ENCODE measurements at regions not wholly inside any gene's neighbourhood (a gene's known extent, or its start where the extent isn't known, plus 50 kb on each side); places are given as distances from the start of the nearest gene placed in this dataset.
"Not testable (repeated sequence)": the region's sequence is repeated elsewhere in the genome, so short reads cannot be mapped to it uniquely, and the experiment has no call there.

GRCh38 chr3:151593928-151594327, 133.1 kb upstream of the IGSF10 start:
- Histone ChIP-seq H3K9ac (ENCODE audit: low read depth, low read length) (no peak overlapping the region), H3K9me3 (ENCODE audit: insufficient read depth, low read depth, low read length) (no peaks in the 10 kb centered on the region), H3K4me1 (ENCODE audit: insufficient read depth, low read length) (peaks cover 14% of the 10 kb centered on the region; the same call in 1 of the 2 replicates), H3K4me3 (ENCODE audit: low read length) (no peak overlapping the region), H3K36me3 (ENCODE audit: insufficient read depth, low read depth, low read length) (no peaks in the 10 kb centered on the region), H3K27me3 (ENCODE audit: insufficient read depth, low read length) (no peaks in the 10 kb centered on the region), H3K27ac (ENCODE audit: low read length) (no peak overlapping the region)

- no peaks in the 10 kb centered on the region for H3K27me3 ChIP-seq (ENCODE audit: insufficient read depth, low read length)
- peaks cover 3% of the 10 kb centered on the region; the same call in 1 of the 2 replicates for H3K9me3 ChIP-seq (ENCODE audit: insufficient read depth, low read depth, low read length)
- H3K36me3 ChIP-seq (ENCODE audit: insufficient read depth, low read depth, low read length), result no peaks in the 10 kb centered on the region
- H3K27ac ChIP-seq (ENCODE audit: low read length), result no peak overlapping the region
- H3K4me3 ChIP-seq (ENCODE audit: low read length), result no peak overlapping the region
- peaks cover 14% of the 10 kb centered on the region; the same call in 1 of the 2 replicates for H3K4me1 ChIP-seq (ENCODE audit: insufficient read depth, low read length)
- H3K9ac ChIP-seq (ENCODE audit: low read depth, low read length), result no peak overlapping the region
Observed at GRCh38 chr3:151592287-151592686, 131.4 kb upstream of the IGSF10 start.

- Histone ChIP-seq H3K4me3 (ENCODE audit: low read length) (no peak overlapping the region), H3K9me3 (ENCODE audit: insufficient read depth, low read depth, low read length) (peaks cover 7% of the 10 kb centered on the region; the same call in 1 of the 2 replicates), H3K4me1 (ENCODE audit: insufficient read depth, low read length) (peaks cover 14% of the 10 kb centered on the region; the same call in 1 of the 2 replicates), H3K36me3 (ENCODE audit: insufficient read depth, low read depth, low read length) (no peaks in the 10 kb centered on the region), H3K27me3 (ENCODE audit: insufficient read depth, low read length) (no peaks in the 10 kb centered on the region), H3K27ac (ENCODE audit: low read length) (no peak overlapping the region), H3K9ac (ENCODE audit: low read depth, low read length) (no peak overlapping the region)
Observed at GRCh38 chr3:151591441-151591840, 130.6 kb upstream of the IGSF10 start.

GRCh38 chr3:151589311-151589710, 128.4 kb upstream of the IGSF10 start:
- Histone ChIP-seq H3K36me3 (ENCODE audit: insufficient read depth, low read depth, low read length) (no peaks in the 10 kb centered on the region), H3K4me1 (ENCODE audit: insufficient read depth, low read length) (peaks cover 14% of the 10 kb centered on the region; the same call in 1 of the 2 replicates), H3K9ac (ENCODE audit: low read depth, low read length) (0 out of 2 replicates have a peak overlapping the region, but pooled peaks have one; percentile 29), H3K4me3 (ENCODE audit: low read length) (no peak overlapping the region; the same call in 1 of the 2 replicates), H3K27ac (ENCODE audit: low read length) (no peak overlapping the region), H3K27me3 (ENCODE audit: insufficient read depth, low read length) (no peaks in the 10 kb centered on the region), H3K9me3 (ENCODE audit: insufficient read depth, low read depth, low read length) (peaks cover 7% of the 10 kb centered on the region; the same call in 1 of the 2 replicates)

DNA sequence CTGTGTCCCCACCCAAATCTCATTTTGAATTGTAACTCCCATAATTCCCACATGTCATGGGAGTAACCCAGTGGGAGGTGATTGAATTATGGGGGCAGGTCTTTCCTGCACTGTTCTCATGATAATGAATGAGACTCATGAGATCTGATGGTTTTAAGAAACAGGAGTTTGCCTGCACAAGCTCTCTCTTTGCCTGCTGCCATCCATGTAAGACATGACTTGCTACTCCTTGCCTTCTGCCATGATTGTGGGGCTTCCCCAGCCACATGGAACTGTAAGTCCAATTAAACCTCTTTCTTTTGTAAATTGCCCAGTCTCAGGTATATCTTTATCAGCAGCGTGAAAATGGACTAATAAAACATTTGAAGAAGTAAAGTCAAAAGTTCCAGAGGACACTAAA, 126.8 kb upstream of the IGSF10 start:
- H3K27ac ChIP-seq (ENCODE audit: low read length); H3K27me3 ChIP-seq (ENCODE audit: insufficient read depth, low read length); H3K4me3 ChIP-seq (ENCODE audit: low read length); H3K36me3 ChIP-seq (ENCODE audit: insufficient read depth, low read depth, low read length); H3K9ac ChIP-seq (ENCODE audit: low read depth, low read length); H3K9me3 ChIP-seq (ENCODE audit: insufficient read depth, low read depth, low read length): not testable (repeated sequence)
- H3K4me1 ChIP-seq (ENCODE audit: insufficient read depth, low read length), result peaks cover 13% of the 10 kb centered on the region; the same call in 1 of the 2 replicates

DNA sequence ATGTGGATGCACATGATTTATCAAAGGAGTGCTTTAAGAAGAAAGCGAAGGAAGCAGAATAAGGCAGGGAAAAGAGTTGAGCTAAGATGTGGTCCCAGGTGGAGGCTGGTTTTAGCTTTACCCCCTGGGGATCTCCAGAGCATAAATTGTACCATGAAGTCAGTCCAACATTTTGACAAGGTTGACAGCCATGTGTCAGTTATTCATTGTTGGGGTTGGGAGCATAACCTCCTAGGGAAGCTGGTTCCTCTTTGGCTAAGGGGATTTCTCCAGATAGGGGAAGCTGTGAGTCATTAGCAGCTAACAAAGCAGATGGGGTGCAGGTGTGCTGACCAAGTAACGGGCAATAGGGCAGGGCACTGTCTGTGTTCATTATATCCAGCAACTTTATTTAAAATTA, 123.7 kb upstream of the IGSF10 start:
- Histone ChIP-seq H3K4me3 (ENCODE audit: low read length) (no peak overlapping the region), H3K27ac (ENCODE audit: low read length) (no peak overlapping the region), H3K4me1 (ENCODE audit: insufficient read depth, low read length) (peaks cover 4% of the 10 kb centered on the region; the same call in 1 of the 2 replicates), H3K9me3 (ENCODE audit: insufficient read depth, low read depth, low read length) (peaks cover 7% of the 10 kb centered on the region; the same call in 1 of the 2 replicates), H3K36me3 (ENCODE audit: insufficient read depth, low read depth, low read length) (no peaks in the 10 kb centered on the region), H3K9ac (ENCODE audit: low read depth, low read length) (no peak overlapping the region), H3K27me3 (ENCODE audit: insufficient read depth, low read length) (no peaks in the 10 kb centered on the region)

DNA sequence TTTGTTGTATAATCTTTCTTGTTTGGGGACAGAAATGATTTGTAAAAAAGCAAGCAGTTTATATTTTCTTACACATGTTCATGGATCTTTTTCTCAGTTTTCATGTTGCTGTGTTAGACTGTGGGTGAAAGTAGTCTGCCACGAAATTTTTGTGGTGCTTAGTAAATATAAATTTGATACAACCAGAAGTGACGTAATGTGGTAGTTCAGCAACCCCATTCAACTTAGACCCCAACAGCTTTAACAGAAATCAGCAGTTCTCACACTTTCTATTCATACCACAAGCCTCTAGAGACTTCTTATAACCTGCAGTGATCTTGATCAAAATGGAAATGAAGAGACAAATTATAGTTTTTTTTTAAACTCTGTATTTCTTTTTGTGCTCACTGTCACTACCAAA, 120.2 kb upstream of the IGSF10 start:
- Histone ChIP-seq H3K27me3 (ENCODE audit: insufficient read depth, low read length) (no peaks in the 10 kb centered on the region), H3K4me1 (ENCODE audit: insufficient read depth, low read length) (peaks cover 2% of the 10 kb centered on the region; the same call in 1 of the 2 replicates), H3K9me3 (ENCODE audit: insufficient read depth, low read depth, low read length) (no peaks in the 10 kb centered on the region; the same call in 1 of the 2 replicates), H3K27ac (ENCODE audit: low read length) (no peak overlapping the region), H3K4me3 (ENCODE audit: low read length) (no peak overlapping the region), H3K36me3 (ENCODE audit: insufficient read depth, low read depth, low read length) (no peaks in the 10 kb centered on the region), H3K9ac (ENCODE audit: low read depth, low read length) (no peak overlapping the region)

- H3K4me1 ChIP-seq (ENCODE audit: insufficient read depth, low read length), result peaks cover 2% of the 10 kb centered on the region; the same call in 1 of the 2 replicates
- no peak overlapping the region for H3K9ac ChIP-seq (ENCODE audit: low read depth, low read length)
- H3K36me3 ChIP-seq (ENCODE audit: insufficient read depth, low read depth, low read length), result no peaks in the 10 kb centered on the region
- no peak overlapping the region for H3K27ac ChIP-seq (ENCODE audit: low read length)
- H3K9me3 ChIP-seq (ENCODE audit: insufficient read depth, low read depth, low read length), result peaks cover 1% of the 10 kb centered on the region
- H3K4me3 ChIP-seq (ENCODE audit: low read length), result no peak overlapping the region
- H3K27me3 ChIP-seq (ENCODE audit: insufficient read depth, low read length), result no peaks in the 10 kb centered on the region
Observed at GRCh38 chr3:151580591-151580990, 119.7 kb upstream of the IGSF10 start.

- Histone ChIP-seq H3K4me3 (ENCODE audit: low read length) (no peak overlapping the region), H3K27me3 (ENCODE audit: insufficient read depth, low read length) (no peaks in the 10 kb centered on the region), H3K9ac (ENCODE audit: low read depth, low read length) (no peak overlapping the region), H3K36me3 (ENCODE audit: insufficient read depth, low read depth, low read length) (no peaks in the 10 kb centered on the region), H3K4me1 (ENCODE audit: insufficient read depth, low read length) (peaks cover 2% of the 10 kb centered on the region; the same call in 1 of the 2 replicates), H3K9me3 (ENCODE audit: insufficient read depth, low read depth, low read length) (peaks cover 2% of the 10 kb centered on the region), H3K27ac (ENCODE audit: low read length) (no peak overlapping the region)
Observed at GRCh38 chr3:151579571-151580270, 118.9 kb upstream of the IGSF10 start.

DNA sequence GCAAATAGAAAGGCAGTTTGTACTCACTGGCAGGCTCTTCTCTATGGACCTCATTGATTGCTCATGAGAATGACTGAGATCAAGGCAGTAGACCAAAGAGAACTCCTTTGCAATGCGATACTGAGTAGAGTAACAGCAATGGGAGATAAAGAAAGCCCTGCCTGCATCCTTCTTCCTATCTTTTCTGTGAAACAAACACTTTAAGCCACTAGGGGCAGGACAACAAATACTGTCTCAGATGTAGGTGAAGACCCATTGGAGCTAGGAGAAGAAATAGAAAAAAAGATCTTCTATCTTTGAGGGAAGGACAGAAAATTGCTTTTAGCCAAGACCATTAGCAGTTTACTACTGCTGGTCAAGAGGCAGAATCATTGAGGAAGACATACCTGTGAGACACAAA, 117.6 kb upstream of the IGSF10 start:
- Histone ChIP-seq H3K9ac (ENCODE audit: low read depth, low read length) (no peak overlapping the region), H3K36me3 (ENCODE audit: insufficient read depth, low read depth, low read length) (no peaks in the 10 kb centered on the region), H3K4me3 (ENCODE audit: low read length) (no peak overlapping the region), H3K27ac (ENCODE audit: low read length) (no peak overlapping the region), H3K4me1 (ENCODE audit: insufficient read depth, low read length) (peaks cover 2% of the 10 kb centered on the region; the same call in 1 of the 2 replicates), H3K9me3 (ENCODE audit: insufficient read depth, low read depth, low read length) (peaks cover 2% of the 10 kb centered on the region), H3K27me3 (ENCODE audit: insufficient read depth, low read length) (no peaks in the 10 kb centered on the region)

DNA sequence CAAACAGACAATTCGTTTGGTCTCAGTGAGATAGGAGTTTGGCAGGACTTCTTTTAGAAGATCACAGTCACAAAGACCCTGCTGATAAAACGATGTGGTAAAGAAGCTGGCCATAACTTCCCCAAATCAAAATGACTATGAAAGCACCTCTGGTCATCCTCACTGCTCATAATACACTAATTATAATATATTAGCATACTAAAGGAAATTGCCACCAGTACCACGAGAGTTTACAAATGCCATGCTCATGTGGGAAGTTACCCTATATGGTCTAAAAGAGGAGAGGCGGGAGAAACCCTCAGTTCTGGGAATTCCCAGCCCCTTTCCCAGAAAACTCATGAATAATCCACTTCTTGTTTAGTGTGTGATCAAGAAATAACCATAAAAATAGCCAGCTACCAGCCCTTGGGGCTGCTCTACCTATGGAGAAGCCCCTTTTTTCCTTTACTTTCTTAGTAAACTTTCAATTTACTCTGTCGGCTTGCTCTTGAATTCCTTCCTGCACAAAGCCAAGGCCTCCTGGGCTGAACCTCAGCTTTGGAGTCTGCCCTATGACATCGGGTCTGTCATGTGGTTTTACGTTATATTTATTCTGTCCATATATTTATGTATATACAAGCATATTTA, 115.8 kb upstream of the IGSF10 start:
- no peaks in the 10 kb centered on the region for H3K36me3 ChIP-seq (ENCODE audit: insufficient read depth, low read depth, low read length)
- H3K9ac ChIP-seq (ENCODE audit: low read depth, low read length), result no peak overlapping the region
- H3K4me1 ChIP-seq (ENCODE audit: insufficient read depth, low read length), result peaks cover 2% of the 10 kb centered on the region; the same call in 1 of the 2 replicates
- H3K27ac ChIP-seq (ENCODE audit: low read length), result no peak overlapping the region
- H3K27me3 ChIP-seq (ENCODE audit: insufficient read depth, low read length), result no peaks in the 10 kb centered on the region
- no peak overlapping the region for H3K4me3 ChIP-seq (ENCODE audit: low read length)
- H3K9me3 ChIP-seq (ENCODE audit: insufficient read depth, low read depth, low read length), result peaks cover 2% of the 10 kb centered on the region

DNA sequence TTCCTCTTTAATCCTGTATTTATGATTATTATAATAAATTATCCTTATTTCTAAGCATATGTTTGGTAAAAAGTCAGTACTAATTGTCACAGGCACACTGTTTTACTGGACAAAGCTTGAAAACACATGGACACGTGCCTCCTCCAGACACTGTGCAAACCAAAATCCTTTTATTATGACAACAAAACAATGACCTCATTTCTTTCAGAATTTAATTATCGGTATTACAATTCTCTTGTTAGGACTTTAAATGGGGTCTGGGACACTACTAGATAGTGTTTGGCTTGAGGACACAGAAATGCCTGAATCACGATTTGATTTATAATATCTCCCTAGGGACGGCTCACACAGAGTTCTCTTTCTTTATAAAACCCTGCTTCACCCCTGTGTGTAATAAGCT, 107.3 kb upstream of the IGSF10 start:
- H3K36me3 ChIP-seq (ENCODE audit: insufficient read depth, low read depth, low read length), result no peaks in the 10 kb centered on the region
- H3K27ac ChIP-seq (ENCODE audit: low read length), result no peak overlapping the region
- H3K9ac ChIP-seq (ENCODE audit: low read depth, low read length), result no peak overlapping the region
- H3K9me3 ChIP-seq (ENCODE audit: insufficient read depth, low read depth, low read length), result no peaks in the 10 kb centered on the region
- no peak overlapping the region for H3K4me3 ChIP-seq (ENCODE audit: low read length)
- H3K27me3 ChIP-seq (ENCODE audit: insufficient read depth, low read length), result no peaks in the 10 kb centered on the region
- peaks cover 16% of the 10 kb centered on the region; the same call in 1 of the 2 replicates for H3K4me1 ChIP-seq (ENCODE audit: insufficient read depth, low read length)
